ENCODE measurements at regions not wholly inside any gene's neighbourhood (a gene's known extent, or its start where the extent isn't known, plus 50 kb on each side); places are given as distances from the start of the nearest gene placed in this dataset. TPM values are rescaled to one million over a fixed set of nuclear protein-coding genes. Genes with fewer than 3 reads are reported as not detected.

DNA sequence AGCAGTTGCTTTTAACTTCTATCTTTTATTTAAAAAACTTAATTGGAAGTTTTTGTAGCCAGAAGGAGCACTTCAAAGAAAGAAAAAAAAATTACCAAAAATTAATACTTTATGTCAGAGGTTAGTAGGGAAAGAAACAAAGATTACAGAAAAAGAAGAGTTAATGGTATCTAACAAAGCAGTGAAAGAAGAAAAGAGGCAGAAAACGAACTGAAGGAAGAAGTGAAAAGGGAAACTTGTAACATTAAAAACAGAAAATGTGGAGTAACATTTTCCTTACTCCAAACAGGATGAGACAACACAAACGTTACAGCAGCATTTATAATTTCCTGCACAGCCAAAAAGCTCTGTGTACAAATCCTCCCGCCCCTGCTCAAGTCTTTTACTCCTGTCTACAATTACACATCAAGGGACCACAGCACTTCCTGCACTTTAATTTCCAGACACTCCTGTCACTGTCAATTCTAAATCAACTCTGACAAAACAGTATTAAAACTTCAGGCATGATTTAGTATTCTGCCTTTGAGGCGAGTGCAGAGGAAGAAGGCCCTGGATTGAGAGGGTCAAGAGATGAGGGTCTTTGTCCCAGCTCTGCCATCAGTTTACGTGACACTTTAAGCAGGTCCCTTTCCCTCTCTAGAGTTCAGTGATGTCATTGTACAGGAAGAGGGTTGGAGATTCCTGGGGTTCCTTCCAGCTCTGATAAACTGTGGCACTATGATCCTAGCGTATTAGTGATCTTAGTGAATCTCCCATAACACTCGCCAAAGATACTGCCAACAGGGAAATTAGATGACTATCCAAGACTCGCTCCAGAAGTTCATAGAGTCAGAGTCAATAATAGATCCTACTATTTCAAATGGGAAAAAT, 53.2 kb upstream of the LSM14A start:
- Histone ChIP-seq H3K4me1 (peaks cover 0 to 14% (median 0%) of the 10 kb centered on the region in 4 donors), H3K27ac (no peak overlapping the region), H3K27me3 (peaks cover 0 to 1% of the 10 kb centered on the region in 2 donors), H3K36me3 (no peaks in the 10 kb centered on the region), H3K9me3 (no peaks in the 10 kb centered on the region), H3K4me3 (no peak overlapping the region)
- TF ChIP-seq POLR2A (IDR thresholded peaks at IDR 0.05) (no peak), EP300 (IDR thresholded peaks at IDR 0.05) (no peak), CTCF (IDR thresholded peaks at IDR 0.05) (no peak)
- 41 to 42% methylated on average over 8 of the region's 8 CpGs for WGBS, 2 donors
- no peak for DNase-seq (ENCODE audit: low spot score in 2 of 2)

DNA sequence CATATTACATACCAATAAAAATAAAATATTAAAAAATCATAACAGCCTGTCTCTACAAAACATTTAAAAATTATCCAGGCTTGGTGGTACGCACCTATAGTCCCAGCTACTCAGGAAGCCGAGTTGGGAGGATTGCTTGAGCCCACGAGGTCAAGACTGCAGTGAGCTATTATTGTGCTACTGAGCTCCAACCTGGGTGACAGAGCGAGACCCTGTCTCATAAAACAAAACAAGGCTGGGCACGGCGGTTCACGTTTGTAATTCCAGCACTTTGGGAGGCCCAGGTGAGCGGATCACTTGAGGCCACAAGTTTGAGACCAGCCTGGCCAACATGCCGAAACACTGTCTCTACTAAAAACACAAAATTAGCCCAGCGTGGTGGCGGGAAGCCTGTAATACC, 52.2 kb upstream of the LSM14A start:
- no peaks in the 10 kb centered on the region for H3K36me3 ChIP-seq
- H3K27me3 ChIP-seq, result no peaks in the 10 kb centered on the region
- no peak overlapping the region for H3K27ac ChIP-seq
- no peaks in the 10 kb centered on the region for H3K9me3 ChIP-seq
- no peak for DNase-seq (ENCODE audit: low spot score in 2 of 2)
- H3K4me3 ChIP-seq, result no peak overlapping the region
- H3K4me1 ChIP-seq, result peaks cover 0 to 14% (median 0%) of the 10 kb centered on the region in 4 donors
- WGBS, 2 donors, result 82 to 84% methylated on average over 11 of the region's 11 CpGs
- TF ChIP-seq CTCF (IDR thresholded peaks at IDR 0.05) (no peak), EP300 (IDR thresholded peaks at IDR 0.05) (no peak), POLR2A (IDR thresholded peaks at IDR 0.05) (no peak)

DNA sequence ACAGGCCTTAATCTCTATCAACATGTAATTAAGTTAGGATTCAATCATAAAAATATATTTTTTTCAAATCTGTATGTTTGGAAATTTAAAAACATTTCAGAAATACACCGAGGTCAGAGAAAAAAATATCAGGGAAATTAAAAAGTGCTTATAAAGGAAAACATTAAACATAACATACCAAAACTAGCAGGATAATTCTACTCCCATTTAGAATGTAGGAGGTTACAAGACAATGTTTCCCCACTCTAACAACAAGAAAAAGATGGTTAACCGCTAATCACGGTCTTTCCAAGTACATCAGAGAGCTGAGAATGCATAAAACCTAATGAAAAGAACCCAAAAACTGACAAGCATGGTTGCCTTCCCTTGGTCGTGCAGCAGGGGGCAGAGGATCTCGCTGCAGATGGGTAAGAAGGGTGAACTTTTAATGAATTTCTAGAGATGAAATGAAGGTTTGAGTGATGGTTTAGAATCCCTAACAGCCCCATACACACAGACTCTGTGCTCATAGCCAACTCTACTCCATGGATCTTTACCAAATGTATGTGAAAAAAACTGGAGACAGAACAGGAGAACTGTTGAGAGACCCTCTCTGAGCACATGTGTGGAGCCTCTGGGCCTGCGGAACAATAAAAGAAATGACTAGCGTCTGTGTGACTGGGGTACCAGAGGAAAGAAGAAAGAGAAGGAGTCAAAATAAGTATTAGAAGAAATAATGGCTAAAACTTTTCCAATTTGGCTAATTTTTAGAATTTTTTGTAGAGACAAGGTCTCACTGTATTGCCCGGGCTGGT, 51.3 kb upstream of the LSM14A start:
- H3K4me3 ChIP-seq, result no peak overlapping the region
- WGBS, 2 donors, result 62 to 63% methylated on average over 8 of the region's 8 CpGs
- H3K9me3 ChIP-seq, result no peaks in the 10 kb centered on the region

More for the DNA sequence above, 51.3 kb upstream of the LSM14A start:
- no peak overlapping the region for H3K27ac ChIP-seq
- H3K36me3 ChIP-seq, result no peaks in the 10 kb centered on the region
- H3K4me1 ChIP-seq, result peaks cover 0 to 14% (median 0%) of the 10 kb centered on the region in 4 donors
- DNase-seq (ENCODE audit: low spot score in 2 of 2), result peak in 1 of 2 donors; percentile 21
- no peaks in the 10 kb centered on the region for H3K27me3 ChIP-seq
- TF ChIP-seq CTCF (IDR thresholded peaks at IDR 0.05) (peak; percentile 29 to 44 (median 36)), EP300 (IDR thresholded peaks at IDR 0.05) (no peak), POLR2A (IDR thresholded peaks at IDR 0.05) (no peak)

Small RNAs in the stretch of these regions (small RNA-seq; reads per million reads assigned to genes)
- gene RN7SL150P, result not detected
- gene RPS4XP23, result not detected
